ENCODE measurements at regions not wholly inside any gene's neighbourhood (a gene's known extent, or its start where the extent isn't known, plus 50 kb on each side); places are given as distances from the start of the nearest gene placed in this dataset.

DNA sequence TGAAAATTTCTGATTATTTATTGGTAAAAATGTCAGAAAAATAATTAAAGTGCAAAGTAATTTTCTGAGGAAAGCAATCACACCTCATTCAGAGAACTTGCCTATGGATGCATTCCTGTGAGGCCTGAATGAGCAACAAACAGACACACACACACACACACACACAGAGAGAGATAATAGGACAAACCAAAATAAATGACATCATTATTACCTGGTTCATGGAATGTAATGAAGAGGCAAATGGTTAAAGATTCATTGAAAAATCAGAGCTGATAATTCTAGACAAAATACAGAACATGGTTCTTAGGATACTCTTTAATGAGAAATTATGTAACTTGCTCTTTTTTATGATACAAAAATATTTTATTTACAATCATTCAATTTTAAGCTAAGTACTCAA, 490.6 kb upstream of the POU3F2 start (continued):
- TF ChIP-seq, protein P1, sequence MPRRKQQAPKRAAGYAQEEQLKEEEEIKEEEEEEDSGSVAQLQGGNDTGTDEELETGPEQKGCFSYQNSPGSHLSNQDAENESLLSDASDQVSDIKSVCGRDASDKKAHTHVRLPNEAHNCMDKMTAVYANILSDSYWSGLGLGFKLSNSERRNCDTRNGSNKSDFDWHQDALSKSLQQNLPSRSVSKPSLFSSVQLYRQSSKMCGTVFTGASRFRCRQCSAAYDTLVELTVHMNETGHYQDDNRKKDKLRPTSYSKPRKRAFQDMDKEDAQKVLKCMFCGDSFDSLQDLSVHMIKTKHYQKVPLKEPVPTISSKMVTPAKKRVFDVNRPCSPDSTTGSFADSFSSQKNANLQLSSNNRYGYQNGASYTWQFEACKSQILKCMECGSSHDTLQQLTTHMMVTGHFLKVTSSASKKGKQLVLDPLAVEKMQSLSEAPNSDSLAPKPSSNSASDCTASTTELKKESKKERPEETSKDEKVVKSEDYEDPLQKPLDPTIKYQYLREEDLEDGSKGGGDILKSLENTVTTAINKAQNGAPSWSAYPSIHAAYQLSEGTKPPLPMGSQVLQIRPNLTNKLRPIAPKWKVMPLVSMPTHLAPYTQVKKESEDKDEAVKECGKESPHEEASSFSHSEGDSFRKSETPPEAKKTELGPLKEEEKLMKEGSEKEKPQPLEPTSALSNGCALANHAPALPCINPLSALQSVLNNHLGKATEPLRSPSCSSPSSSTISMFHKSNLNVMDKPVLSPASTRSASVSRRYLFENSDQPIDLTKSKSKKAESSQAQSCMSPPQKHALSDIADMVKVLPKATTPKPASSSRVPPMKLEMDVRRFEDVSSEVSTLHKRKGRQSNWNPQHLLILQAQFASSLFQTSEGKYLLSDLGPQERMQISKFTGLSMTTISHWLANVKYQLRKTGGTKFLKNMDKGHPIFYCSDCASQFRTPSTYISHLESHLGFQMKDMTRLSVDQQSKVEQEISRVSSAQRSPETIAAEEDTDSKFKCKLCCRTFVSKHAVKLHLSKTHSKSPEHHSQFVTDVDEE (CRISPR knock-in tag; IDR thresholded peaks at IDR 0.05) = no peak
- TF ChIP-seq SNAI2 (CRISPR knock-in tag; IDR thresholded peaks at IDR 0.05) (no peak), PPARA (CRISPR knock-in tag; IDR thresholded peaks at IDR 0.05; ENCODE audit: borderline replicate concordance) (no peak)
- TF ChIP-seq, protein P2, sequence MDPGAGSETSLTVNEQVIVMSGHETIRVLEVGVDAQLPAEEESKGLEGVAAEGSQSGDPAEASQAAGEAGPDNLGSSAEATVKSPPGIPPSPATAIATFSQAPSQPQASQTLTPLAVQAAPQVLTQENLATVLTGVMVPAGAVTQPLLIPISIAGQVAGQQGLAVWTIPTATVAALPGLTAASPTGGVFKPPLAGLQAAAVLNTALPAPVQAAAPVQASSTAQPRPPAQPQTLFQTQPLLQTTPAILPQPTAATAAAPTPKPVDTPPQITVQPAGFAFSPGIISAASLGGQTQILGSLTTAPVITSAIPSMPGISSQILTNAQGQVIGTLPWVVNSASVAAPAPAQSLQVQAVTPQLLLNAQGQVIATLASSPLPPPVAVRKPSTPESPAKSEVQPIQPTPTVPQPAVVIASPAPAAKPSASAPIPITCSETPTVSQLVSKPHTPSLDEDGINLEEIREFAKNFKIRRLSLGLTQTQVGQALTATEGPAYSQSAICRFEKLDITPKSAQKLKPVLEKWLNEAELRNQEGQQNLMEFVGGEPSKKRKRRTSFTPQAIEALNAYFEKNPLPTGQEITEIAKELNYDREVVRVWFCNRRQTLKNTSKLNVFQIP (CRISPR knock-in tag; IDR thresholded peaks at IDR 0.05; ENCODE audit: borderline replicate concordance, low read depth) = no peak

DNA sequence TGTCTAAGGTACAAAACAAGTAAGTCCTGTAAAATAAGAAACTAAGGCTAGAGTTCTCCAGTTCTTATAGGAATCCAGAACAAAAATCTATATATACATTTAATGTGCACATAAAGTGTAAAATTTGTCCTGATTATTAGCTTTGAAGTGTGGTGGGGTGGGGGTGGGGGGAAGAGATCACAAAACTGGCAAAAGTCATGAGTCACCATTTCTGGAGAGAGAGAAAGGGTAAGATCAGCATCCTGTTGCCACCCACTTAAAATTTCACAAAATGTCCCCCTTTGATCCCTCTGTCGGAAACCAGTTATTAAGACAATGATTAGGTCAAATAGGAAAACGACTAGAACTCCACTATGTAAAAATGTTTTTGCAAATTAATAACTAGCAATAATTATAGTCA, 482.0 kb upstream of the POU3F2 start:
- TF ChIP-seq ISL1 (CRISPR knock-in tag; IDR thresholded peaks at IDR 0.05) (no peak), PPARA (CRISPR knock-in tag; IDR thresholded peaks at IDR 0.05; ENCODE audit: borderline replicate concordance) (no peak)
- TF ChIP-seq, protein P3, sequence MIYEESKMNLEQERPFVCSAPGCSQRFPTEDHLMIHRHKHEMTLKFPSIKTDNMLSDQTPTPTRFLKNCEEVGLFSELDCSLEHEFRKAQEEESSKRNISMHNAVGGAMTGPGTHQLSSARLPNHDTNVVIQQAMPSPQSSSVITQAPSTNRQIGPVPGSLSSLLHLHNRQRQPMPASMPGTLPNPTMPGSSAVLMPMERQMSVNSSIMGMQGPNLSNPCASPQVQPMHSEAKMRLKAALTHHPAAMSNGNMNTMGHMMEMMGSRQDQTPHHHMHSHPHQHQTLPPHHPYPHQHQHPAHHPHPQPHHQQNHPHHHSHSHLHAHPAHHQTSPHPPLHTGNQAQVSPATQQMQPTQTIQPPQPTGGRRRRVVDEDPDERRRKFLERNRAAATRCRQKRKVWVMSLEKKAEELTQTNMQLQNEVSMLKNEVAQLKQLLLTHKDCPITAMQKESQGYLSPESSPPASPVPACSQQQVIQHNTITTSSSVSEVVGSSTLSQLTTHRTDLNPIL (CRISPR knock-in tag; IDR thresholded peaks at IDR 0.05; ENCODE audit: low read depth) = no peak
- no peak for ATAC-seq

DNA sequence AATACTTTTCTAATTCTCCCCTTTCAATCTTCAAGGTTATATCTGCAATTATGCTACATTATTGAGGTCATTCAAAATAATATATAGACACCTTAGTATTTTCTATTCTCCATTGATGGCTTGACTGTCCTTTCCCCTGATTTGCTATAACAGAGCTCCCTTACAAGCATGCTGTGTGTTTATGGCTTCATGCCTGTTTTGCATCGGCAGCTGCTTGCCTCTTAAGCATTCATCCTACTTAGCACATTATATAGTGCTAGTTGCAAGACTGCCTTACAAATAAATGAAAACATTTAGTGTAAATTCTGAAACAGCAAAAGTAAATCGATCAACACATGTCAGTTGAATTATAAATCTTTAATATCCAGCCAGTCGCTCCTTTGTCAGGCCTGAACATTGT, 476.2 kb upstream of the POU3F2 start:
- TF ChIP-seq PPARA (CRISPR knock-in tag; IDR thresholded peaks at IDR 0.05; ENCODE audit: borderline replicate concordance) = no peak
- no peak for TF ChIP-seq TCF4 (CRISPR knock-in tag; IDR thresholded peaks at IDR 0.05; ENCODE audit: borderline replicate concordance)
- TF ChIP-seq GLIS3 (CRISPR knock-in tag; IDR thresholded peaks at IDR 0.05) = no peak
- TF ChIP-seq RARB (CRISPR knock-in tag; IDR thresholded peaks at IDR 0.05) = no peak
- no peak for TF ChIP-seq ZNF565 (CRISPR knock-in tag; conservative IDR thresholded peaks at IDR 0.05; ENCODE audit: low read depth)
- no peak for TF ChIP-seq ISL1 (CRISPR knock-in tag; IDR thresholded peaks at IDR 0.05)
- TF ChIP-seq, protein P4, sequence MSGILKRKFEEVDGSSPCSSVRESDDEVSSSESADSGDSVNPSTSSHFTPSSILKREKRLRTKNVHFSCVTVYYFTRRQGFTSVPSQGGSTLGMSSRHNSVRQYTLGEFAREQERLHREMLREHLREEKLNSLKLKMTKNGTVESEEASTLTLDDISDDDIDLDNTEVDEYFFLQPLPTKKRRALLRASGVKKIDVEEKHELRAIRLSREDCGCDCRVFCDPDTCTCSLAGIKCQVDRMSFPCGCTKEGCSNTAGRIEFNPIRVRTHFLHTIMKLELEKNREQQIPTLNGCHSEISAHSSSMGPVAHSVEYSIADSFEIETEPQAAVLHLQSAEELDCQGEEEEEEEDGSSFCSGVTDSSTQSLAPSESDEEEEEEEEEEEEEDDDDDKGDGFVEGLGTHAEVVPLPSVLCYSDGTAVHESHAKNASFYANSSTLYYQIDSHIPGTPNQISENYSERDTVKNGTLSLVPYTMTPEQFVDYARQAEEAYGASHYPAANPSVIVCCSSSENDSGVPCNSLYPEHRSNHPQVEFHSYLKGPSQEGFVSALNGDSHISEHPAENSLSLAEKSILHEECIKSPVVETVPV (CRISPR knock-in tag; IDR thresholded peaks at IDR 0.05) = no peak
- no peak for TF ChIP-seq ZFP30 (CRISPR knock-in tag; IDR thresholded peaks at IDR 0.05)
- no peak for TF ChIP-seq TOX (CRISPR knock-in tag; IDR thresholded peaks at IDR 0.05; ENCODE audit: borderline replicate concordance)
- TF ChIP-seq, protein P2 (CRISPR knock-in tag; IDR thresholded peaks at IDR 0.05; ENCODE audit: borderline replicate concordance, low read depth) = no peak
- no peak for TF ChIP-seq ARNTL (CRISPR knock-in tag; IDR thresholded peaks at IDR 0.05; ENCODE audit: borderline replicate concordance, low read depth)
- TF ChIP-seq, protein P3 (CRISPR knock-in tag; IDR thresholded peaks at IDR 0.05; ENCODE audit: low read depth) = no peak
- no peak for TF ChIP-seq SNAI2 (CRISPR knock-in tag; IDR thresholded peaks at IDR 0.05)
- no peak for TF ChIP-seq CSDC2 (CRISPR knock-in tag; IDR thresholded peaks at IDR 0.05)
- no peak for TF ChIP-seq OSR1 (CRISPR knock-in tag; IDR thresholded peaks at IDR 0.05)
- no peak for TF ChIP-seq ZNF8 (CRISPR knock-in tag; IDR thresholded peaks at IDR 0.05)
- TF ChIP-seq BACH2 (CRISPR knock-in tag; IDR thresholded peaks at IDR 0.05; ENCODE audit: borderline replicate concordance) = no peak
- ATAC-seq = no peak

Measured in SK-N-SH treated with all-trans-retinoic acid at 6 μM for 48 hours (cell line).